ENCODE measurements at regions not wholly inside any gene's neighbourhood (a gene's known extent, or its start where the extent isn't known, plus 50 kb on each side); places are given as distances from the start of the nearest gene placed in this dataset.
"Not testable (repeated sequence)": the region's sequence is repeated elsewhere in the genome, so short reads cannot be mapped to it uniquely, and the experiment has no call there.

GRCh38 chr1:98119796-98120195, 199.0 kb upstream of the DPYD start:
- peak; percentile 17 for DNase-seq (ENCODE audit: low spot score)

GRCh38 chr1:98113811-98114210, 193.0 kb upstream of the DPYD start:
- no peak for DNase-seq (ENCODE audit: low spot score)

- DNase-seq (ENCODE audit: low spot score), result peak; percentile 11
Measured at GRCh38 chr1:98112626-98113025, 191.8 kb upstream of the DPYD start.

GRCh38 chr1:98110674-98111073, 189.8 kb upstream of the DPYD start:
- DNase-seq (ENCODE audit: low spot score), result peak; percentile 49

- DNase-seq (ENCODE audit: low spot score), result not testable (repeated sequence)
Measured at GRCh38 chr1:98108378-98108777, 187.5 kb upstream of the DPYD start.

GRCh38 chr1:98107256-98107655, 186.4 kb upstream of the DPYD start:
- DNase-seq (ENCODE audit: low spot score), result no peak

GRCh38 chr1:98104289-98104688, 183.5 kb upstream of the DPYD start:
- DNase-seq (ENCODE audit: low spot score), result peak; percentile 67

GRCh38 chr1:98103617-98104285, 182.9 kb upstream of the DPYD start:
- peak; percentile 7 for DNase-seq (ENCODE audit: low spot score)

GRCh38 chr1:98102345-98103030, 181.7 kb upstream of the DPYD start:
- DNase-seq (ENCODE audit: low spot score), result peak; percentile 16

GRCh38 chr1:98101364-98101763, 180.5 kb upstream of the DPYD start:
- no peak for DNase-seq (ENCODE audit: low spot score)

- DNase-seq (ENCODE audit: low spot score), result peak; percentile 26
Measured at GRCh38 chr1:98099501-98099900, 178.7 kb upstream of the DPYD start.

- no peak for DNase-seq (ENCODE audit: low spot score)
Measured at GRCh38 chr1:98098473-98098872, 177.6 kb upstream of the DPYD start.

GRCh38 chr1:98090351-98090750, 169.5 kb upstream of the DPYD start:
- no peak for DNase-seq (ENCODE audit: low spot score)

- no peak for DNase-seq (ENCODE audit: low spot score)
Measured at GRCh38 chr1:98088381-98088780, 167.5 kb upstream of the DPYD start.

- peak; percentile 75 for DNase-seq (ENCODE audit: low spot score)
Measured at GRCh38 chr1:98086796-98087441, 166.1 kb upstream of the DPYD start.

GRCh38 chr1:98086156-98086555, 165.3 kb upstream of the DPYD start:
- no peak for DNase-seq (ENCODE audit: low spot score)

GRCh38 chr1:98084188-98084587, 163.4 kb upstream of the DPYD start:
- DNase-seq (ENCODE audit: low spot score), result no peak

GRCh38 chr1:98081944-98082343, 161.1 kb upstream of the DPYD start:
- DNase-seq (ENCODE audit: low spot score), result no peak

GRCh38 chr1:98078596-98078995, 157.8 kb upstream of the DPYD start:
- no peak for DNase-seq (ENCODE audit: low spot score)

- no peak for DNase-seq (ENCODE audit: low spot score)
Measured at GRCh38 chr1:98077691-98078090, 156.9 kb upstream of the DPYD start.

- DNase-seq (ENCODE audit: low spot score), result no peak
Measured at GRCh38 chr1:98075626-98076025, 154.8 kb upstream of the DPYD start.

- no peak for DNase-seq (ENCODE audit: low spot score)
Measured at GRCh38 chr1:98073823-98074222, 153.0 kb upstream of the DPYD start.

- DNase-seq (ENCODE audit: low spot score), result no peak
Measured at GRCh38 chr1:98073106-98073505, 152.3 kb upstream of the DPYD start.
